Esophagus (tissue), 2 donors: ENCODE measurements at regions not wholly inside any gene's neighbourhood (a gene's known extent, or its start where the extent isn't known, plus 50 kb on each side); places are given as distances from the start of the nearest gene placed in this dataset.

ENCODE experiments used
- H3K27ac ChIP-seq, 2 donors: one replicate each; pipeline ENCODE4 v1.5.1; 2013; ENCODE audit warnings: low read depth in 2 of 2, mild to moderate bottlenecking in 2 of 2, inconsistent platforms in 1 of 2, low read length in 1 of 2, moderate library complexity in 1 of 2
- H3K27me3 ChIP-seq, 2 donors: one replicate each; pipeline ENCODE4 v1.6.1; 2013; ENCODE audit warnings: low read length in 2 of 2, control low read depth in 1 of 2, mild to moderate bottlenecking in 1 of 2; ENCODE audit not compliant: insufficient read depth in 2 of 2, control insufficient read depth in 1 of 2
- H3K36me3 ChIP-seq, 2 donors: one replicate each; pipeline ENCODE4 v1.6.1; 2013; ENCODE audit warnings: low read length in 1 of 2; ENCODE audit not compliant: control insufficient read depth in 2 of 2, insufficient read depth in 2 of 2
- H3K4me1 ChIP-seq, 2 donors: one replicate each; pipeline ENCODE4 v1.6.1; 2013; ENCODE audit warnings: low read length in 1 of 2; ENCODE audit not compliant: control insufficient read depth in 2 of 2, insufficient read depth in 2 of 2
- H3K4me3 ChIP-seq, 2 donors: one replicate each; pipeline ENCODE4 v1.5.1; 2013; ENCODE audit warnings: low read length in 2 of 2, mild to moderate bottlenecking in 2 of 2, low read depth in 1 of 2, moderate library complexity in 1 of 2
- H3K9me3 ChIP-seq, 2 donors: one replicate each; pipeline ENCODE4 v1.6.1; 2013; ENCODE audit warnings: mild to moderate bottlenecking in 2 of 2, low read depth in 1 of 2, low read length in 1 of 2, moderate library complexity in 1 of 2; ENCODE audit not compliant: control insufficient read depth in 2 of 2, insufficient read depth in 1 of 2
- WGBS, 2 donors: extraction: QIAGEN DNeasy Blood & Tissue Kit; methylation state at CpG; one replicate each; pipeline ENCODE4 v1.1.7; 2013; 5-methylcytosine and 5-hydroxymethylcytosine counted together
- donor health status: healthy with polysubstance abuse.
- donor health status: Bipolar disorder and iron deficiency.

DNA sequence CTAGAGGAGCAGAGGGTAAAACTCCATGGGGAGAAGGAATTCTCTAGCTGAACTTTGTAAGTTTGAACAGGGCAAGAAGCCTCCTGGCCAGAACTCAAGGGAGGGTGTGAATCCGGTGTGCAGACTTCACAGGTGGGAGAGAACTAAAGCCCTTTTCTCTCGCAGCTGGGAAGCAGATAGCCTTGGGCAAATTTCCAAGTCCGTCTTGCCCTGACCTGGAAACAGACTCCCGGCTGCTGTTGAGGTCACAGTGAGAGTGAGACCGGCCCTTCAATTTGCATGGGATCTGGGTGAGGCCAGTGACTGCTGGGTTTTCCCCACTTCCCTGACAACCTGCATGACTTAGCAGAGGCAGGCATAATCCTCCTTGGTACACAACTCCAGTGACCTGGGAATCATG, 94.5 kb upstream of the ZNF827 start:
- peak overlapping the region in 1 of 2 donors; percentile 22 for H3K27ac ChIP-seq
- H3K36me3 ChIP-seq: no peaks in the 10 kb centered on the region
- H3K9me3 ChIP-seq: no peaks in the 10 kb centered on the region
- no peaks in the 10 kb centered on the region for H3K27me3 ChIP-seq
- H3K4me1 ChIP-seq: no peaks in the 10 kb centered on the region
- no peak overlapping the region for H3K4me3 ChIP-seq
- 24 to 32% methylated on average over 5 of the region's 5 CpGs for WGBS, 2 donors

DNA sequence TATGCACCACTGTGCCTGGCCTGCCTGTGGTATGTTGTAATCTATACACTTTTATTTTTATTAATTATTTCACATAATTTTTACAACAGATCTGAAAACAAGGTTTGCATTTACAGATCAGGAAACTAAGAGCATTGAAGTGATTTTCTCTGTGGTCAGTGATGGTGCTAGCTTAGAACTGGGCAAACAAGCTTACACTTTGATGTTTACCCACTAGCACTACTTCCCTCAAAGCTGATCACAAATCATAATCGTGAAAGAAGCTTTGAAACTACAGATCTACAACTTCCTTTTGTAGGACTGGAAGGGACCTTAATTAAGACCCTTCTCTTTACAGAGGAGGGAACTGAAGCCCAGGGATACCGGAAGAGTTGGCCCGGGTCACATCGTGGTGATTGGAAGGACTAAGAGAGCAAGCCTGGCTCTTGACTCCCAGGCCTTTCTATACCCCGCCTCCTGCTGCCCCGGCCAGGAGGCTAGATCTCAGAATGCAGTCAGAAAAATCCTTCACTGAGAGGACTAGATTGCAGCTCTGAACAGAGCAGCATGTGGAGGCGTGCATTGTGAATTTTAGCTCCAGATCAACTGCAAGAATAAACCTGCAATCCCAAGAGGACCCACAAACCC, 93.7 kb upstream of the ZNF827 start:
- H3K36me3 ChIP-seq: no peaks in the 10 kb centered on the region
- no peaks in the 10 kb centered on the region for H3K27me3 ChIP-seq
- H3K9me3 ChIP-seq: no peaks in the 10 kb centered on the region
- H3K27ac ChIP-seq: peak overlapping the region in 1 of 2 donors; percentile 29
- 33 to 38% methylated on average over 7 of the region's 7 CpGs for WGBS, 2 donors
- no peaks in the 10 kb centered on the region for H3K4me1 ChIP-seq
- H3K4me3 ChIP-seq: no peak overlapping the region

DNA sequence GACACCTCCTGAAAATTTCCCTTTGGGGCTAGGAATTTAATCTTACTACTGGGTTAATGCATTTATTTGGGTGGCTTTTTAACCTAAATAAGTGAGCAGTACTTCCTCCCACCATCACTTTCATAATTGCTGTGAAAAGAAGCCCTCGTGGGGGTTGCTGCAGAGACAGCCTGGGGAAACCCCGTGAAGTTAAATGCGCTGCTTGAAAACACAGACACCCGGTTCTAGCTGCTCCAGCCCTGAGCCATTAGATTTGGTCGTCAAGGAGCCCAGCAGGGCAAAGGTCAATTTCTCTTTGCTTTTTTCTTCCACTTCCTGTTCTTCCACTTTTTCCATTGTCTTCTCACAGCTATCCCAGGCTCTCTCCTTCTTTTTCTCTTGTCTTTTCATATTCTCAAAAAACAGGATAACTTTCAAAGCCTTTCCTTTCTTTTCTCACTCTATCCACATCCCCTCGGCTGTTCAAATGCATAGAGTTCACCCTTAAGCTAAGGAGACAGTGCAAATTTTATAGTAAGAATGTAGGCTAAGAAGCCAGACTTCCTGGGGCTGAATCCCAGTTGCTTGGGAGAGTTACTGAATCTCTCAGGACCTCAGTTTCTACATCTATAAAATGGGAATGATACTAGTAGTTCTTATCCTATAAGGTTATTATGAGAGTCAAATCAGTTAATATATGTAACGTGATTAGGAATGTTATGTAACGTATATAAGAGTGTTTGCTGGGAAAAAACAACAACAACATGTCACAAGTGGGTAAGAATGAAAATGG, 91.5 kb upstream of the ZNF827 start:
- Histone ChIP-seq H3K36me3 (no peaks in the 10 kb centered on the region), H3K27ac (no peak overlapping the region), H3K9me3 (no peaks in the 10 kb centered on the region), H3K4me1 (no peaks in the 10 kb centered on the region), H3K27me3 (no peaks in the 10 kb centered on the region), H3K4me3 (no peak overlapping the region)
- 35 to 41% methylated on average over 8 of the region's 8 CpGs for WGBS, 2 donors

DNA sequence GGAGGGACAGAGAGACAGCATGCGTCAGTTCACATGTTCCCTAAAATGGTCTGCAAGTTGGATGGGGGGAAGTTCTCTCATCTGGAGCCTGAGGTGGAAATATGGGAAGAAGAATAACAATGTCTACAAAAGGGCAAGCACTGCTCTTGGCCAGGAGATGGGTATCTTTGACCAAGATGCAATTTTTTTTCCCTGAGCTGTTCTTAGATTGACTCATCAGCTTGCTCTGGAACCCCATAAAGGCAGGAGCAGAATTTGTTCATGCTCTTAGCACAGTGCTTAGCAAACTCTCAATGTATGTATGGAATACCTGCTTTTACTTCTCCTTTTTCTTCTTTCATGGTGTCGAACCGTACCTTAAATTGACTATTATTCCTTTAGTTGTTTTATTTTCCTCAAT, 90.5 kb upstream of the ZNF827 start:
- no peaks in the 10 kb centered on the region for H3K4me1 ChIP-seq
- no peaks in the 10 kb centered on the region for H3K9me3 ChIP-seq
- no peaks in the 10 kb centered on the region for H3K27me3 ChIP-seq
- 88 to 95% methylated on average over 3 of the region's 3 CpGs for WGBS, 2 donors
- no peaks in the 10 kb centered on the region for H3K36me3 ChIP-seq
- H3K27ac ChIP-seq: no peak overlapping the region
- no peak overlapping the region for H3K4me3 ChIP-seq

DNA sequence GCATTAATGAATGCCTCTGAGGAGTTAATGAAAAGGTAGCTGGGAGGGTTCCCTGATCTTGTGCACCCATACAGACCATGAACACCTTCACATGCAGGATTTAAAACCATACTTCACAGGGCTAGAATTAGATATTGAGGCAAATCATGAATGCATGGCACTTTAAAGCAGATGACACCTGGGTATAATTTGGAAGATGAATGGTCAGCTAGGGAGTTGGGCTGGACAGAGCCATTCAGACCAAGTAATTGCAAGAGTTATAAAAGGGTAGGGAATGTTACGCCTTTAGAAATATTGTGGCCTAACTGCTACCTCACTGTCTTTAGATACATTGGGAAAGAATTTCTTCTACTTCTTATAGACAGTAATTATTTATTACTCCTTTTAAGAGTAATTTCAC, 89.1 kb upstream of the ZNF827 start:
- H3K27ac ChIP-seq: no peak overlapping the region
- no peaks in the 10 kb centered on the region for H3K36me3 ChIP-seq
- no peaks in the 10 kb centered on the region for H3K9me3 ChIP-seq
- no peaks in the 10 kb centered on the region for H3K27me3 ChIP-seq
- H3K4me3 ChIP-seq: no peak overlapping the region
- H3K4me1 ChIP-seq: no peaks in the 10 kb centered on the region
- 94 to 100% methylated on average over 1 of the region's 1 CpG for WGBS, 2 donors

DNA sequence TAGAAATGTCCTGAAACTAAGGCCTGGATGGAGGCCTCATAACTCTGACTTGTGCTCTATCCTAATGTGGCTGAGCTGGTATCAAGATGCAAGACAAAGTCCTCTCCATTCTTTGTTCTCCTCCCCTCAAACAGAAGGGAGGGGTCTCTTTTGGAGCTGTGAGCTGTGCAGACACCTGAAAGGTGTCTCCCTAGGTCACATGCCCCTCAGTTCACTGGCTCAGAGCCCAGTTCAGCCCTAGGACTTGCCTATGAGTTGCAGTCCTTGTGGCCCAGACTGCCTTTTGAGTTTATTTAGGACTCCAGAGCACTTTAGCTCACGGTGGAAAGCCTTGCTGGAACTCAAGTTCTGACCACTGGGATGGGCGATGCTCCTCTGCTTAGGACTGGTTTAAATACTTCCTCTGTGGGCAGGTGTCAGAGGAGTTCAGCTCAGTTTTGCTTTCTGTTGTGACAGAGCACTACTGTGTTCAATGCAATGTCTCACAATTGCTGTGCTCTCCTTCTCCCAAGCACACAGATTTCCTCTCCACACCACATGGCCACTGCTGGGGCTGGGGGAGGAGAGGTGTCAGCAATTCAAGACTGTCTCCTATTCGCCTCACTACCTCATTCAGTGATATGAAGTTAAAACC, 84.8 kb upstream of the ZNF827 start:
- H3K9me3 ChIP-seq: no peaks in the 10 kb centered on the region
- no peak overlapping the region for H3K4me3 ChIP-seq
- H3K36me3 ChIP-seq: no peaks in the 10 kb centered on the region
- H3K4me1 ChIP-seq: no peaks in the 10 kb centered on the region
- H3K27ac ChIP-seq: no peak overlapping the region
- H3K27me3 ChIP-seq: no peaks in the 10 kb centered on the region
- 79 to 82% methylated on average over 3 of the region's 3 CpGs for WGBS, 2 donors

DNA sequence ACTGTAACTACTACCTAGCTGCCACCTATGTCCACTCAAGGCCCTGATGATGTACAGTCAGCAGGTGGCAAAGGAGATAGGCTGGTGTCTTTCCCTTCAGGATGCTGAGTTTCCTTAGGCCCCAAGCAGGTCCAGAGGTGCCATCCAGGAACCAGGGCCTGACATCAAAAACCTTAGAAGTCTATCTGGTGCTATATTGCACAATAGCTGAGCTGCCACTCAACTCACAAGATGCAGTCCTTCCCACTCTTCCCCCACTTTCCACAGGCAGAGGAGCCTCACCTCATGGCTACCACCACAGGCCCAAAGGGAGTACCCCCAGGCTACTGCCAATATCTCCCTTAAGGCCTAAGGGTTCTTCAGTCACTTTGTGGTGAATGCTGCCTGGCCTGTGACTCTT, 83.9 kb upstream of the ZNF827 start:
- no peaks in the 10 kb centered on the region for H3K9me3 ChIP-seq
- H3K4me1 ChIP-seq: no peaks in the 10 kb centered on the region

DNA sequence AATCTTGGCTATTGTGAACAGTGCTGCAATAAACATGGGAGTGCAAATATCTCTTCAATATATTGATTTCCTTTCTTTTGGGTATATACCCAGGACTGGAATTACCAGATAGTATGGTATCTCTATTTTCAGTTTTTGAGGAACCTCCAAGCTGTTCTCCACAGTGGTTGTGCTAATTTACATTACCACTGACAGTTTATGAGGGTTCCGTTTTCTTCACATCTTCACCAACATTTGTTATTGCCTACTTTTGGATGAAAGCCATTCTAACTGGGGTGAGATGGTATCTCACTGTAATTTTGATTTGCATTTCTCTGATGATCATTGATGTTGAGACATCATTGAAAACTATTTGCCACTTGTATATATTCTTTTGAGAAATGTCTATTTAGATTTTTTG, 79.6 kb upstream of the ZNF827 start:
- H3K4me1 ChIP-seq: no peaks in the 10 kb centered on the region
- H3K4me3 ChIP-seq: no peak overlapping the region
- no peaks in the 10 kb centered on the region for H3K27me3 ChIP-seq
- 67 to 70% methylated on average over 1 of the region's 1 CpG for WGBS, 2 donors
- H3K27ac ChIP-seq: no peak overlapping the region
- no peaks in the 10 kb centered on the region for H3K9me3 ChIP-seq
- no peaks in the 10 kb centered on the region for H3K36me3 ChIP-seq

More for the DNA sequence above, 83.9 kb upstream of the ZNF827 start:
- H3K4me3 ChIP-seq: no peak overlapping the region
- no peak overlapping the region for H3K27ac ChIP-seq
- H3K27me3 ChIP-seq: no peaks in the 10 kb centered on the region
- H3K36me3 ChIP-seq: no peaks in the 10 kb centered on the region

DNA sequence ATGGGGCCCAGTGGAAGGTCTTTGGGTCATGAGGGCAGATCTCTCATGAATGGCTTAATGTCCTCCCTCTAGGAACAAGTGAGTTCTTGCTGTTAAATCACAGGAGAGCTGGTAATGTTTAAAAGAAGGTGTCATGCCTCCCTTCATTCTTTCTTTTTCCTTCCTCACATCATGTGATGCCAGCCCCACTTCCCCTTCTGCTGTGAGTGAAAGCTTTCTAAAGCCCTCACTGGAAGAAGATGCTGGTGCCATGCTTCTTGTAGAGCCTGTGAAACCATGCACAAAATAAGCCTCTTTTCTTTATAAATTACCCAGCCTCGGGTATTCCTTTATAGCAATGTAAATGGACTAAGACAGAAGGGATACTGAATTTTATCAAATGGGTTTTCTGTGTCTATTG, 66.1 kb upstream of the ZNF827 start:
- H3K4me3 ChIP-seq: no peak overlapping the region
- no peaks in the 10 kb centered on the region for H3K27me3 ChIP-seq
- no peaks in the 10 kb centered on the region for H3K36me3 ChIP-seq
- H3K4me1 ChIP-seq: no peaks in the 10 kb centered on the region
- peaks cover 4 to 7% of the 10 kb centered on the region in 2 donors for H3K9me3 ChIP-seq
- no peak overlapping the region for H3K27ac ChIP-seq
- 57 to 86% methylated on average over 1 of the region's 1 CpG for WGBS, 2 donors
